ENCODE measurements at regions not wholly inside any gene's neighbourhood (a gene's known extent, or its start where the extent isn't known, plus 50 kb on each side); places are given as distances from the start of the nearest gene placed in this dataset.

- no peak overlapping the region for H3K27ac ChIP-seq
- no peak overlapping the region for H3K4me3 ChIP-seq
- H3K4me1 ChIP-seq = no peaks in the 10 kb centered on the region
- no peak for ATAC-seq
- intact Hi-C loops (cut with DNase I) = no loop called here
- H3K9me3 ChIP-seq = no peaks in the 10 kb centered on the region
- DNase-seq = no peak
- no peaks in the 10 kb centered on the region for H3K27me3 ChIP-seq (ENCODE audit: insufficient read depth in 3 of 3, low read length in 2 of 3)
- no peaks in the 10 kb centered on the region for H3K36me3 ChIP-seq (ENCODE audit: insufficient read depth in 1 of 2, low read depth in 1 of 2)
- no peak for TF ChIP-seq CTCF (IDR thresholded peaks at IDR 0.05)
- WGBS, 3 donors = 92 to 97% (median 97%) methylated on average over 1 of the region's 1 CpG
Measured at GRCh38 chr14:98189944-98190343, 1082.1 kb downstream of the BCL11B start.

GRCh38 chr14:98192946-98193345, 1079.1 kb downstream of the BCL11B start:
- intact Hi-C loops (cut with DNase I) = no loop called here
- no peaks in the 10 kb centered on the region for H3K27me3 ChIP-seq (ENCODE audit: insufficient read depth in 3 of 3, low read length in 2 of 3)
- TF ChIP-seq CTCF (IDR thresholded peaks at IDR 0.05) = no peak
- ATAC-seq = no peak
- H3K27ac ChIP-seq = no peak overlapping the region
- DNase-seq = no peak
- no peak overlapping the region for H3K4me3 ChIP-seq
- 86 to 93% (median 90%) methylated on average over 2 of the region's 2 CpGs for WGBS, 3 donors
- H3K4me1 ChIP-seq = no peaks in the 10 kb centered on the region
- no peaks in the 10 kb centered on the region for H3K9me3 ChIP-seq
- H3K36me3 ChIP-seq (ENCODE audit: insufficient read depth in 1 of 2, low read depth in 1 of 2) = no peaks in the 10 kb centered on the region

- Histone ChIP-seq H3K9me3 (no peaks in the 10 kb centered on the region), H3K4me1 (no peaks in the 10 kb centered on the region), H3K27me3 (ENCODE audit: insufficient read depth in 3 of 3, low read length in 2 of 3) (no peaks in the 10 kb centered on the region), H3K36me3 (ENCODE audit: insufficient read depth in 1 of 2, low read depth in 1 of 2) (no peaks in the 10 kb centered on the region), H3K4me3 (no peak overlapping the region), H3K27ac (no peak overlapping the region)
- no peak for ATAC-seq
- TF ChIP-seq CTCF (IDR thresholded peaks at IDR 0.05) = no peak
- 60 to 64% (median 63%) methylated on average over 2 of the region's 2 CpGs for WGBS, 3 donors
- intact Hi-C loops (cut with DNase I) = no loop called here
- no peak for DNase-seq
Measured at GRCh38 chr14:98194821-98195220, 1077.2 kb downstream of the BCL11B start.

GRCh38 chr14:98195256-98195655, 1076.7 kb downstream of the BCL11B start:
- no peaks in the 10 kb centered on the region for H3K27me3 ChIP-seq (ENCODE audit: insufficient read depth in 3 of 3, low read length in 2 of 3)
- no peaks in the 10 kb centered on the region for H3K36me3 ChIP-seq (ENCODE audit: insufficient read depth in 1 of 2, low read depth in 1 of 2)
- H3K4me3 ChIP-seq = no peak overlapping the region
- DNase-seq (no peak), ATAC-seq (no peak)
- no peaks in the 10 kb centered on the region for H3K4me1 ChIP-seq
- 46 to 51% (median 51%) methylated on average over 3 of the region's 3 CpGs for WGBS, 3 donors
- H3K9me3 ChIP-seq = no peaks in the 10 kb centered on the region
- intact Hi-C loops (cut with DNase I) = no loop called here
- no peak for TF ChIP-seq CTCF (IDR thresholded peaks at IDR 0.05)
- no peak overlapping the region for H3K27ac ChIP-seq

GRCh38 chr14:98197933-98198332, 1074.1 kb downstream of the BCL11B start:
- WGBS, 3 donors = 84 to 100% (median 85%) methylated on average over 1 of the region's 1 CpG
- ATAC-seq (no peak), DNase-seq (no peak)
- intact Hi-C loops (cut with DNase I) = no loop called here
- no peak for TF ChIP-seq CTCF (IDR thresholded peaks at IDR 0.05)
- Histone ChIP-seq H3K4me1 (no peaks in the 10 kb centered on the region), H3K36me3 (ENCODE audit: insufficient read depth in 1 of 2, low read depth in 1 of 2) (no peaks in the 10 kb centered on the region), H3K4me3 (no peak overlapping the region), H3K27me3 (ENCODE audit: insufficient read depth in 3 of 3, low read length in 2 of 3) (no peaks in the 10 kb centered on the region), H3K9me3 (no peaks in the 10 kb centered on the region), H3K27ac (no peak overlapping the region)

All from psoas muscle (tissue), 7 donors.